A549 (cell line): ENCODE measurements at regions not wholly inside any gene's neighbourhood (a gene's known extent, or its start where the extent isn't known, plus 50 kb on each side); places are given as distances from the start of the nearest gene placed in this dataset.

Experiments
- POLR2A ChIP-seq: IDR thresholded peaks from 2 replicates; pipeline ENCODE4 v1.6.1; 2012; ENCODE audit warnings: mild to moderate bottlenecking, low read length
- TF ChIP-seq, protein P1 (sequence below): fragments of >200 bp; sonication (Bioruptor Twin); formaldehyde crosslinking; IDR thresholded peaks from 3 replicates; pipeline ENCODE4 v1.5.1; 2016

DNA sequence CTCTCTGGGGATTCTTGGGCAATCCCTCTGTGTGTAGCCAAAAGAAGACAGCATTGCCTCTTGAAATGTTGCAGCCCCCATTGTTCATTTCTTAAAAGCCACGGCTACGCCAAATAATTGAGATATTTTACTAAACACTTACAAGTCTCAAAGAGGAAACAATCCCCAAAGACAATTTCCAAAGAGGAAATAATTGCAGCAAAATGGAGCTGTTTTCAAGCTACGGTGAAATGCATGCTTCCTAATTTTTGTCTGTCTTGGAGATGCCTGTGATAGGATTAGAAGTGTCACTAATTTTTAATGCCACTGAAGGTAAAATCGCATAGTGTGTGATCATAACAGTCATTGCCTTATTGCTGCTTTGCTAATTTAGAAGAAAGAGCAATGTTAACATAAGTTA, 72.9 kb upstream of the NAMPT start:
- no peak for TF ChIP-seq POLR2A
- TF ChIP-seq, protein P1, sequence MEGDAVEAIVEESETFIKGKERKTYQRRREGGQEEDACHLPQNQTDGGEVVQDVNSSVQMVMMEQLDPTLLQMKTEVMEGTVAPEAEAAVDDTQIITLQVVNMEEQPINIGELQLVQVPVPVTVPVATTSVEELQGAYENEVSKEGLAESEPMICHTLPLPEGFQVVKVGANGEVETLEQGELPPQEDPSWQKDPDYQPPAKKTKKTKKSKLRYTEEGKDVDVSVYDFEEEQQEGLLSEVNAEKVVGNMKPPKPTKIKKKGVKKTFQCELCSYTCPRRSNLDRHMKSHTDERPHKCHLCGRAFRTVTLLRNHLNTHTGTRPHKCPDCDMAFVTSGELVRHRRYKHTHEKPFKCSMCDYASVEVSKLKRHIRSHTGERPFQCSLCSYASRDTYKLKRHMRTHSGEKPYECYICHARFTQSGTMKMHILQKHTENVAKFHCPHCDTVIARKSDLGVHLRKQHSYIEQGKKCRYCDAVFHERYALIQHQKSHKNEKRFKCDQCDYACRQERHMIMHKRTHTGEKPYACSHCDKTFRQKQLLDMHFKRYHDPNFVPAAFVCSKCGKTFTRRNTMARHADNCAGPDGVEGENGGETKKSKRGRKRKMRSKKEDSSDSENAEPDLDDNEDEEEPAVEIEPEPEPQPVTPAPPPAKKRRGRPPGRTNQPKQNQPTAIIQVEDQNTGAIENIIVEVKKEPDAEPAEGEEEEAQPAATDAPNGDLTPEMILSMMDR, result no peak
